Right atrium auricular region (tissue), 2 donors: ENCODE measurements at regions not wholly inside any gene's neighbourhood (a gene's known extent, or its start where the extent isn't known, plus 50 kb on each side); places are given as distances from the start of the nearest gene placed in this dataset.

ENCODE experiments used
- DNase-seq: peaks from one replicate; pipeline ENCODE4 v3.0.0-alpha.2; 2019; ENCODE audit warnings: low spot score
- H3K27ac ChIP-seq, 2 donors: fragments of 200-600 bp; sonication (generic); 1 replicate in 1 of 2; 2 replicates in 1 of 2; pipeline ENCODE4 v1.5.1; 2016 to 2019
- H3K27me3 ChIP-seq, 2 donors: fragments of 200-600 bp; sonication (generic); one replicate each; pipeline versions ENCODE4 v1.5.1 to v1.6.0; 2017 to 2019
- H3K36me3 ChIP-seq: fragments of 200-600 bp; sonication (generic); one replicate; pipeline ENCODE4 v1.5.1; 2016
- H3K4me1 ChIP-seq, 2 donors: fragments of 200-600 bp; sonication (generic); one replicate each; pipeline versions ENCODE4 v1.5.1 to v1.6.0; 2017 to 2019
- H3K4me3 ChIP-seq, 2 donors: fragments of 200-600 bp; sonication (generic); 1 replicate in 1 of 2; 2 replicates in 1 of 2; pipeline ENCODE4 v1.5.1; 2017 to 2019; ENCODE audit warnings: mild to moderate bottlenecking in 1 of 2, moderate library complexity in 1 of 2
- H3K9me3 ChIP-seq, 2 donors: fragments of 200-600 bp; sonication (generic); one replicate each; pipeline ENCODE4 v1.5.1; 2019
- TF ChIP-seq, protein P1 (sequence below), 2 donors: fragments of 200-600 bp; sonication (generic); IDR thresholded peaks; one replicate each; pipeline ENCODE4 v1.5.1; 2019; ENCODE audit warnings: antibody characterized with exemption in 2 of 2

DNA sequence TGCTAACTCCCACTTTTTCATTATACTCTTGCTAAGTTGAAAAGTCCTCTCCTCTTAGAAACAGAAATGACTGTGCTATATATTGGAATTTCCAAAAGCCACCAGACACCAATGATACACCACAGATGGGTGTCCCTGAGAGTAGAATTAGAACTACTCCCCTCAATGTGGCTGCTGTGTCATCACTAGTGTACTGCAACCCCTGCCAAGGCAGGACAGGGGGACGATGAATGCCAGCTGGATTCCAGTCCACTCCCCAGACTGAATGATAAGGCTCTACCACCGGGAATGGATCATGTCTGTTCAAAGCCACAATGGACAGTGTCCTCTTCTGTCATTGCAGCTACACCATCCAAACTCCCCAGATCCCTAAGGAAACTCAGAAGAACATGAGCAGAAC is 69.7 kb upstream of the EDNRB start:
- no peak overlapping the region for H3K4me3 ChIP-seq
- no peaks in the 10 kb centered on the region for H3K36me3 ChIP-seq
- no peaks in the 10 kb centered on the region for H3K9me3 ChIP-seq
- no peaks in the 10 kb centered on the region for H3K27me3 ChIP-seq
- no peak overlapping the region for H3K27ac ChIP-seq
- TF ChIP-seq, protein P1, sequence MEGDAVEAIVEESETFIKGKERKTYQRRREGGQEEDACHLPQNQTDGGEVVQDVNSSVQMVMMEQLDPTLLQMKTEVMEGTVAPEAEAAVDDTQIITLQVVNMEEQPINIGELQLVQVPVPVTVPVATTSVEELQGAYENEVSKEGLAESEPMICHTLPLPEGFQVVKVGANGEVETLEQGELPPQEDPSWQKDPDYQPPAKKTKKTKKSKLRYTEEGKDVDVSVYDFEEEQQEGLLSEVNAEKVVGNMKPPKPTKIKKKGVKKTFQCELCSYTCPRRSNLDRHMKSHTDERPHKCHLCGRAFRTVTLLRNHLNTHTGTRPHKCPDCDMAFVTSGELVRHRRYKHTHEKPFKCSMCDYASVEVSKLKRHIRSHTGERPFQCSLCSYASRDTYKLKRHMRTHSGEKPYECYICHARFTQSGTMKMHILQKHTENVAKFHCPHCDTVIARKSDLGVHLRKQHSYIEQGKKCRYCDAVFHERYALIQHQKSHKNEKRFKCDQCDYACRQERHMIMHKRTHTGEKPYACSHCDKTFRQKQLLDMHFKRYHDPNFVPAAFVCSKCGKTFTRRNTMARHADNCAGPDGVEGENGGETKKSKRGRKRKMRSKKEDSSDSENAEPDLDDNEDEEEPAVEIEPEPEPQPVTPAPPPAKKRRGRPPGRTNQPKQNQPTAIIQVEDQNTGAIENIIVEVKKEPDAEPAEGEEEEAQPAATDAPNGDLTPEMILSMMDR (IDR thresholded peaks at IDR 0.05): no peak
- DNase-seq: no peak
- peaks cover 0 to 42% of the 10 kb centered on the region in 2 donors for H3K4me1 ChIP-seq

DNA sequence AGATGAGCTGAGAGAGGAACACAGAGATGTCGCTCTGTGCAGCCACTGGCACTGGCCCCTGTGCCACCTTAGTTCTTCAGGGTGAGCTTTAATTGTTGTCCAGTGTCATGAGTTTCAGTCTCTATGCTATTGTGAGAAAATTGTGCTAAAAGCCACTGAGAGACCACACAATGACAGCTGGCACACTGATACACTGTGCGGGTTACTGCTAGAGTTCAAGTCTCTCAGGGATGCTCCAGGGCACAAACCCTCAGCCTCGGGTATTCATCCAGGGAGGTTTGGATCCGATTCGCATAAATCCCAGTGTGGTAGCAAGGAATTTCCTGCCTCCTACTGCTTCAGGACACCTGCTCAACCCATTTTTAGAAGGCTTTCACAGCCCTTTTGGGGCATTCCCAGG is 68.1 kb upstream of the EDNRB start:
- H3K27ac ChIP-seq: no peak overlapping the region

DNA sequence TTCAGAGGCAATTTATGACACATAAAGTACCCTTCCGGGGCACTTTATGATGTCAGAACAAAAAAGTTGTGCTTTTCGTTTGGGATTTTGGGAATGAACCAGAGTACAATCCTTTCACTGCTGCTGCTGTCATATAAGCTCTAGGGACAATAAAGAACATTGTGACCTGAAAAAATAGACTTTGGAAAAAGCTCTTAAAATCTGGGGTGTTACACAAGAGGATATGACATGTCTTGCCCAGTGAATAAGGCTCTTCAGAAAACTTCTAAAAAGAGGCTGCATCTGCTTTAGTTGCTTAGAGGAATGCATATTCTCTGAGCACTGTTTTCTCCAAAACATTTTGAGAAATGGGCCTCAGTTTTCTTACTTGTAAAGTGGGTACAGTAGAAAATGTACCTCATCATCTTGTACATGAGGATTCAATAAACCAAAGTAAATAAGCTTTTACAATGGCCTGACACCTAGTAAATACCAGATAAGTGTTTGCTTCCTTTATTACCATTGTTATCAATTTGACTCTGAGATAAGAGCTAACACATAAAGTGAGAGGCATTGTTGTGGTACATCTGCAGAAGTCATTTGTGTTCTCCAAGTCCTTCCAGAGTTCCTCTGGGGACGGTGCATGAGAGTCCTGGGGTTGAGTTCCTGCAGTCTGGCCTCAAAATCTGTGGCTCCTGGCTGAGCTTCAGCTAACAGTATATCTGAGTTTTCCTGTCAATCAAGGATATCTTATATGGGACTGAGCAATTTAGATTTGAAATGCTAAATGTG is 67.4 kb upstream of the EDNRB start:
- TF ChIP-seq, protein P1 (IDR thresholded peaks at IDR 0.05): no peak
- no peak overlapping the region for H3K4me3 ChIP-seq
- peaks cover 0 to 40% of the 10 kb centered on the region in 2 donors for H3K4me1 ChIP-seq
- peak overlapping the region in 1 of 2 donors; percentile 10 for H3K27ac ChIP-seq
- peaks cover 0 to 6% of the 10 kb centered on the region in 2 donors for H3K9me3 ChIP-seq
- no peaks in the 10 kb centered on the region for H3K27me3 ChIP-seq
- H3K36me3 ChIP-seq: no peaks in the 10 kb centered on the region
- no peak for DNase-seq

More for the DNA sequence above, 68.1 kb upstream of the EDNRB start:
- no peak for DNase-seq
- Histone ChIP-seq H3K4me1 (peaks cover 0 to 40% of the 10 kb centered on the region in 2 donors), H3K36me3 (no peaks in the 10 kb centered on the region), H3K27me3 (no peaks in the 10 kb centered on the region), H3K4me3 (no peak overlapping the region), H3K9me3 (peaks cover 0 to 6% of the 10 kb centered on the region in 2 donors)
- TF ChIP-seq, protein P1 (IDR thresholded peaks at IDR 0.05): no peak

DNA sequence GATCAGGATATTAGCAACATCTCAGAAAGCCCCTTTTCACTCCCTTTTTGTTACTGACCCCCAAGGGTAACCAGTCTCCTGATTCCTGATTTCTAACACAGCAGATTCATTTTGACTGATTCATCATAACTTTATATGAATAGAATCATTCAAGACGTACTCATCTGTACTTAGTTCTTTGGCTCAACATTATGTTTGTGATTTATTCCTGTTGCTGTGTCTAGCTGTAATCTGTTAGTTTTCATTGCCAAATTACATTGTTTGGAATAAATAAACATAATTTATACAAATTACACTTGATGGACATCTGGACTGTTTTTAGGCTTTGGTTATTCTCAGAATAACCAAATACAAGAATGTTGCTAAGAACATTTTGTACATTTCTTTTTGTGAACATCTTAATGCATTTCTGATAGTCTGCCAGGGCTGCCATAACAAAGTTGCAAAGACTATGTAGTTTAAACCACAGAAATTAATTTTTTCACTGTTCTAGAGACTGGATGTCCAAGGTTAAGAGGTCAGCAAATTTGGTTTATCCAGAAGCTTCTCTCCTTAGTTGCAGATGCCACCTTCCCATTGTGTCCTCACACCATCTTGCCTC is 62.8 kb upstream of the EDNRB start:
- no peak for DNase-seq
- H3K4me1 ChIP-seq: peaks cover 0 to 24% of the 10 kb centered on the region in 2 donors
- no peaks in the 10 kb centered on the region for H3K36me3 ChIP-seq
- no peak overlapping the region for H3K4me3 ChIP-seq
- TF ChIP-seq, protein P1 (IDR thresholded peaks at IDR 0.05): no peak
- H3K9me3 ChIP-seq: peaks cover 0 to 14% of the 10 kb centered on the region in 2 donors
- no peaks in the 10 kb centered on the region for H3K27me3 ChIP-seq
- peak overlapping the region; percentile 33 to 68 for H3K27ac ChIP-seq

DNA sequence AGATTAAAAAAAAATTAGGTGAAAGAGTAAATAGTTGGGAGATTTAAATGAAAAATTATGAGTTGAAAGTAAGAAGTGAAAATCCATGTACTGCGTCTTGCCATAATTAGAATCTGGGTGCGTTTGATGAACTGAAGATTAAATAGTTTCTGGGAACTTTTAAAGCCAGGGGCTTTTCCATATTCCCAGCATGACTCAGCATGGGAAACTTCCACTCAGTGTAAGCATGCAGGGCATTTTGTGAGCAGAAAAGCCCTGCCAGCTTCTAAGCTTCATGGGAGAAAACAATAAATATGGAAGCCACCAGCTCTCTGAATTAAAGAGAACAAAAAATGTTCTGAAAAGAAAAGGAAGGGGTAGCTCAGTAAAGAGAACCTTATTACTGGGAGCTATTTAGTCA is 62.0 kb upstream of the EDNRB start:
- no peaks in the 10 kb centered on the region for H3K36me3 ChIP-seq
- H3K4me1 ChIP-seq: peaks cover 0 to 20% of the 10 kb centered on the region in 2 donors
- TF ChIP-seq, protein P1 (IDR thresholded peaks at IDR 0.05): no peak
- no peak overlapping the region for H3K4me3 ChIP-seq
- H3K27ac ChIP-seq: peak overlapping the region; percentile 33 to 68
- H3K9me3 ChIP-seq: peaks cover 0 to 14% of the 10 kb centered on the region in 2 donors
- H3K27me3 ChIP-seq: no peaks in the 10 kb centered on the region
- DNase-seq: no peak
